HepG2 (cell line): ENCODE measurements at regions not wholly inside any gene's neighbourhood (a gene's known extent, or its start where the extent isn't known, plus 50 kb on each side); places are given as distances from the start of the nearest gene placed in this dataset.

Experiments used
- ATAC-seq: fragments of 200-7000 bp; cut with Tn5 transposase; 3 replicates; pipeline ENCODE4 v1.9.1; 2020; ENCODE audit warnings: mild to moderate bottlenecking, moderate library complexity
- BruUV-seq: library from RNA; stranded (reverse); fragments of 400-500 nt; replicated peaks from 2 replicates; lab custom pipeline; 2021; lab: Mats Ljungman, UMichigan
- CTCF ChIA-PET: fragments of 300-600 bp; formaldehyde crosslinking; extraction: SDS; loops from one replicate; lab custom pipeline; 2021; ENCODE audit warnings: low total read pairs, inconsistent platforms, low intra/inter-chr PET ratio; lab: Yijun Ruan, JAX
- POLR2A ChIA-PET: fragments of 350-600 bp; sonication (Branson Sonifier 250); formaldehyde crosslinking; loops from one replicate; lab custom pipeline; 2020; ENCODE audit warnings: antibody characterized with exemption, inconsistent platforms; lab: Yijun Ruan, JAX
- DNase-seq: peaks from one replicate; pipeline ENCODE4 v3.0.0-alpha.2; 2015; ENCODE audit warnings: low spot score
- FAIRE-seq: peaks from 3 replicates; lab custom pipeline; 2011; peaks lifted over from hg19 to GRCh38; lab: Jason Lieb, UNC
- H2AFZ ChIP-seq: one replicate; pipeline ENCODE4 v1.6.1; 2011; ENCODE audit warnings: low read length, inconsistent platforms
- H3K27ac ChIP-seq: fragments of 300-600 bp; 3 replicates; pipeline ENCODE4 v1.8.0; 2011; ENCODE audit warnings: mixed run types, mild to moderate bottlenecking, mixed read lengths, low read length, inconsistent platforms; ENCODE audit not compliant: insufficient read depth; ENCODE audit errors: extremely low read length
- H3K27me3 ChIP-seq, 2 experiments: fragments of 200-600 bp in 1 of 2; 2 replicates in 1 of 2; 3 replicates in 1 of 2; pipeline versions ENCODE4 v1.6.0 to v1.8.0; 2011; ENCODE audit warnings: low read length in 2 of 2, mild to moderate bottlenecking in 2 of 2, moderate library complexity in 2 of 2, inconsistent platforms in 1 of 2; ENCODE audit not compliant: insufficient read depth in 2 of 2, control insufficient read depth in 1 of 2
- H3K36me3 ChIP-seq, 2 experiments: fragments of 200-600 bp in 1 of 2; replicated peaks in 1 of 2; 2 replicates in 1 of 2; 3 replicates in 1 of 2; pipeline versions ENCODE4 v1.5.1 to v1.8.0; 2011; ENCODE audit warnings: low read length in 2 of 2, inconsistent platforms in 1 of 2; ENCODE audit not compliant: insufficient read depth in 2 of 2, control insufficient read depth in 1 of 2
- H3K4me1 ChIP-seq: 2 replicates; pipeline ENCODE4 v1.5.1; 2012; ENCODE audit warnings: low read length, inconsistent platforms; ENCODE audit not compliant: insufficient read depth
- H3K4me2 ChIP-seq: 2 replicates; pipeline ENCODE4 v1.6.0; 2011; ENCODE audit warnings: low read depth, low read length, inconsistent platforms
- H3K4me3 ChIP-seq, 3 experiments: fragments of 200-600 bp in 1 of 3; sonication (generic), shearing (Covaris generic) in 1 of 3; replicated peaks in 1 of 3; 2 replicates each; pipeline ENCODE4 v1.5.1; 2011 to 2016; ENCODE audit warnings: low read length in 3 of 3, inconsistent platforms in 2 of 3, low read depth in 2 of 3, mild to moderate bottlenecking in 2 of 3, control low read depth in 1 of 3, mixed read lengths in 1 of 3; ENCODE audit not compliant: insufficient read depth in 1 of 3
- H3K79me2 ChIP-seq: one replicate; pipeline ENCODE4 v1.6.1; 2011; ENCODE audit warnings: low read length, inconsistent platforms; ENCODE audit not compliant: insufficient read depth
- H3K9ac ChIP-seq: 2 replicates; pipeline ENCODE4 v1.6.0; 2011; ENCODE audit warnings: mild to moderate bottlenecking, low read depth, low read length, inconsistent platforms; ENCODE audit not compliant: insufficient read depth
- H3K9me3 ChIP-seq: 2 replicates; pipeline ENCODE4 v1.5.1; 2012; ENCODE audit warnings: mild to moderate bottlenecking, low read length
- H4K20me1 ChIP-seq: 2 replicates; pipeline ENCODE4 v1.6.0; 2011; ENCODE audit warnings: inconsistent platforms, mild to moderate bottlenecking, low read length, moderate library complexity; ENCODE audit not compliant: insufficient read depth
- CTCF ChIP-seq: sonication (generic); formaldehyde crosslinking; IDR thresholded peaks from 2 replicates; pipeline ENCODE4 v1.5.0; 2020; ENCODE audit warnings: mild to moderate bottlenecking, missing genetic modification reagents, moderate library complexity
- GLI4 ChIP-seq: sonication (generic); formaldehyde crosslinking; IDR thresholded peaks from 2 replicates; pipeline ENCODE4 v1.5.1; 2020; ENCODE audit warnings: missing genetic modification reagents, mild to moderate bottlenecking, moderate library complexity, borderline replicate concordance
- IKZF5 ChIP-seq: IDR thresholded peaks from 2 replicates; pipeline ENCODE4 v1.6.1; 2018; ENCODE audit warnings: missing genetic modification reagents, mild to moderate bottlenecking, missing compliant biosample characterization
- KDM6A ChIP-seq: IDR thresholded peaks from 2 replicates; pipeline ENCODE4 v1.6.1; 2016; ENCODE audit warnings: low read depth
- MEIS2 ChIP-seq: sonication (generic); formaldehyde crosslinking; IDR thresholded peaks from 2 replicates; pipeline ENCODE4 v1.9.0; 2021; ENCODE audit warnings: mild to moderate bottlenecking, missing genetic modification reagents
- SIX4 ChIP-seq: sonication (generic); formaldehyde crosslinking; IDR thresholded peaks from 2 replicates; pipeline ENCODE4 v1.4.0; 2020; ENCODE audit warnings: missing genetic modification reagents
- SSRP1 ChIP-seq: IDR thresholded peaks from 2 replicates; pipeline ENCODE4 v1.6.1; 2016; ENCODE audit warnings: control low read depth
- ZNF563 ChIP-seq: sonication (generic); formaldehyde crosslinking; IDR thresholded peaks from 2 replicates; pipeline ENCODE4 v1.8.0; 2022; ENCODE audit warnings: mild to moderate bottlenecking, moderate library complexity, missing genetic modification reagents
- ZNF569 ChIP-seq: sonication (generic); formaldehyde crosslinking; IDR thresholded peaks from 2 replicates; pipeline ENCODE4 v1.5.0; 2020; ENCODE audit warnings: mild to moderate bottlenecking, missing genetic modification reagents, moderate library complexity, borderline replicate concordance
- ZNF747 ChIP-seq: sonication (generic); formaldehyde crosslinking; IDR thresholded peaks from 2 replicates; pipeline ENCODE4 v1.8.1; 2023; ENCODE audit warnings: missing genetic modification reagents, mild to moderate bottlenecking, borderline replicate concordance
- ZNF782 ChIP-seq: sonication (generic); formaldehyde crosslinking; IDR thresholded peaks from 2 replicates; pipeline ENCODE4 v1.4.0; 2020; ENCODE audit warnings: missing genetic modification reagents, mild to moderate bottlenecking, borderline replicate concordance
- ZNF839 ChIP-seq: sonication (generic); formaldehyde crosslinking; IDR thresholded peaks from 2 replicates; pipeline ENCODE4 v1.4.0; 2020; ENCODE audit warnings: missing genetic modification reagents, mild to moderate bottlenecking, borderline replicate concordance
- ZNF883 ChIP-seq: sonication (generic); formaldehyde crosslinking; IDR thresholded peaks from 2 replicates; pipeline ENCODE4 v1.5.1; 2020; ENCODE audit warnings: mild to moderate bottlenecking, missing genetic modification reagents; ENCODE audit errors: not compliant biosample characterization
- WGBS: methylation state at CpG from one replicate; pipeline ENCODE4 v1.1.6; 2017; ENCODE audit warnings: low lambda C conversion rate; 5-methylcytosine and 5-hydroxymethylcytosine counted together
- in situ Hi-C: cut with HindIII; loops from 2 replicates; pipeline ENCODE4 v1.10.0; 2017; ENCODE audit warnings: low pct_unique_long_range_greater_than_20kb; ENCODE audit not compliant: extremely low pct_ligation_motif_present
- intact Hi-C: fragments of 100-400 bp; cut with micrococcal nuclease; formaldehyde crosslinking; loops from one replicate; pipeline ENCODE4 v1.10.0; 2022; ENCODE audit not compliant: unreplicated experiment
- TF ChIP-seq, protein P1 (sequence below): sonication (generic); formaldehyde crosslinking; IDR thresholded peaks from 2 replicates; pipeline ENCODE4 v1.5.0; 2020; ENCODE audit warnings: missing genetic modification reagents
- TF ChIP-seq, protein P2 (sequence below): sonication (generic); formaldehyde crosslinking; IDR thresholded peaks from 2 replicates; pipeline ENCODE4 v1.4.0; 2020; ENCODE audit warnings: missing genetic modification reagents

GRCh38 chr21:16633831-16634459, 878.9 kb upstream of the CXADR start:
- intact Hi-C loops (no loop called here), in situ Hi-C loops (no loop called here)
- 23% methylated on average over 4 of the region's 4 CpGs for WGBS

More at GRCh38 chr21:16633831-16634459, 878.9 kb upstream of the CXADR start:
- Histone ChIP-seq H3K9ac (no peak overlapping the region), H3K36me3 (no peaks in the 10 kb centered on the region), H3K4me3 (no peak overlapping the region), H3K4me2 (no peak overlapping the region), H3K4me1 (no peaks in the 10 kb centered on the region), H3K27ac (no peak overlapping the region), H3K27me3 (no peaks in the 10 kb centered on the region), H2AFZ (no peak overlapping the region), H3K79me2 (no peaks in the 10 kb centered on the region), H3K9me3 (no peaks in the 10 kb centered on the region), H4K20me1 (no peaks in the 10 kb centered on the region)
- FAIRE-seq (no peak), ATAC-seq (no peak), DNase-seq (no peak)
- ChIA-PET POLR2A (no interaction called here), CTCF (no interaction called here)
- BruUV-seq: no TSS peak
- TF ChIP-seq MEIS2 (CRISPR knock-in tag) (no peak), ZNF782 (CRISPR knock-in tag) (no peak), CTCF (CRISPR knock-in tag) (no peak), ZNF563 (no peak), ZNF883 (CRISPR knock-in tag) (no peak), ZNF569 (CRISPR knock-in tag) (no peak), IKZF5 (no peak), KDM6A (no peak), ZNF747 (CRISPR knock-in tag) (no peak), SSRP1 (no peak), GLI4 (no peak), SIX4 (CRISPR knock-in tag) (no peak), ZNF839 (CRISPR knock-in tag) (no peak)
- TF ChIP-seq, protein P1, sequence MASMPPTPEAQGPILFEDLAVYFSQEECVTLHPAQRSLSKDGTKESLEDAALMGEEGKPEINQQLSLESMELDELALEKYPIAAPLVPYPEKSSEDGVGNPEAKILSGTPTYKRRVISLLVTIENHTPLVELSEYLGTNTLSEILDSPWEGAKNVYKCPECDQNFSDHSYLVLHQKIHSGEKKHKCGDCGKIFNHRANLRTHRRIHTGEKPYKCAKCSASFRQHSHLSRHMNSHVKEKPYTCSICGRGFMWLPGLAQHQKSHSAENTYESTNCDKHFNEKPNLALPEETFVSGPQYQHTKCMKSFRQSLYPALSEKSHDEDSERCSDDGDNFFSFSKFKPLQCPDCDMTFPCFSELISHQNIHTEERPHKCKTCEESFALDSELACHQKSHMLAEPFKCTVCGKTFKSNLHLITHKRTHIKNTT (CRISPR knock-in tag): no peak
- TF ChIP-seq, protein P2, sequence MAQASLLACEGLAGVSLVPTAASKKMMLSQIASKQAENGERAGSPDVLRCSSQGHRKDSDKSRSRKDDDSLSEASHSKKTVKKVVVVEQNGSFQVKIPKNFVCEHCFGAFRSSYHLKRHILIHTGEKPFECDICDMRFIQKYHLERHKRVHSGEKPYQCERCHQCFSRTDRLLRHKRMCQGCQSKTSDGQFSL (CRISPR knock-in tag): no peak
